ENCODE measurements at regions not wholly inside any gene's neighbourhood (a gene's known extent, or its start where the extent isn't known, plus 50 kb on each side); places are given as distances from the start of the nearest gene placed in this dataset.
"Not testable (repeated sequence)": the region's sequence is repeated elsewhere in the genome, so short reads cannot be mapped to it uniquely, and the experiment has no call there.

- not testable (repeated sequence) for H3K4me1 ChIP-seq (ENCODE audit: insufficient read depth, poor library complexity, severe bottlenecking); DNase-seq (ENCODE audit: low spot score); H3K9me3 ChIP-seq (ENCODE audit: severe bottlenecking); H3K36me3 ChIP-seq (ENCODE audit: low read depth); H3K4me3 ChIP-seq (ENCODE audit: severe bottlenecking); H3K27ac ChIP-seq (ENCODE audit: poor library complexity, severe bottlenecking); H3K27me3 ChIP-seq (ENCODE audit: insufficient read depth, poor library complexity, severe bottlenecking); ATAC-seq (ENCODE audit: low read depth)
These were observed 92.1 kb downstream of the C4BPA start for GRCh38 chr1:207196135-207196534.

GRCh38 chr1:207201534-207201933, 97.5 kb downstream of the C4BPA start:
- not testable (repeated sequence) for H3K4me3 ChIP-seq (ENCODE audit: severe bottlenecking); H3K36me3 ChIP-seq (ENCODE audit: low read depth); H3K27ac ChIP-seq (ENCODE audit: poor library complexity, severe bottlenecking); ATAC-seq (ENCODE audit: low read depth); H3K9me3 ChIP-seq (ENCODE audit: severe bottlenecking); H3K27me3 ChIP-seq (ENCODE audit: insufficient read depth, poor library complexity, severe bottlenecking); H3K4me1 ChIP-seq (ENCODE audit: insufficient read depth, poor library complexity, severe bottlenecking); DNase-seq (ENCODE audit: low spot score)

GRCh38 chr1:207202480-207202879, 98.4 kb downstream of the C4BPA start:
- Histone ChIP-seq H3K36me3 (ENCODE audit: low read depth) (no peaks in the 10 kb centered on the region), H3K27me3 (ENCODE audit: insufficient read depth, poor library complexity, severe bottlenecking) (no peaks in the 10 kb centered on the region), H3K4me1 (ENCODE audit: insufficient read depth, poor library complexity, severe bottlenecking) (peaks cover 8% of the 10 kb centered on the region), H3K27ac (ENCODE audit: poor library complexity, severe bottlenecking) (no peak overlapping the region), H3K4me3 (ENCODE audit: severe bottlenecking) (no peak overlapping the region), H3K9me3 (ENCODE audit: severe bottlenecking) (no peaks in the 10 kb centered on the region)
- ATAC-seq (ENCODE audit: low read depth) (no peak), DNase-seq (ENCODE audit: low spot score) (no peak)
- TF ChIP-seq CTCF (IDR thresholded peaks at IDR 0.05; ENCODE audit: poor library complexity, severe bottlenecking): no peak

GRCh38 chr1:207203541-207203940, 99.5 kb downstream of the C4BPA start:
- DNase-seq (ENCODE audit: low spot score) (no peak), ATAC-seq (ENCODE audit: low read depth) (no peak)
- Histone ChIP-seq H3K9me3 (ENCODE audit: severe bottlenecking) (no peaks in the 10 kb centered on the region), H3K36me3 (ENCODE audit: low read depth) (no peaks in the 10 kb centered on the region), H3K4me1 (ENCODE audit: insufficient read depth, poor library complexity, severe bottlenecking) (peaks cover 8% of the 10 kb centered on the region), H3K27ac (ENCODE audit: poor library complexity, severe bottlenecking) (no peak overlapping the region), H3K27me3 (ENCODE audit: insufficient read depth, poor library complexity, severe bottlenecking) (no peaks in the 10 kb centered on the region), H3K4me3 (ENCODE audit: severe bottlenecking) (no peak overlapping the region)
- no peak for TF ChIP-seq CTCF (IDR thresholded peaks at IDR 0.05; ENCODE audit: poor library complexity, severe bottlenecking)

- H3K9me3 ChIP-seq (ENCODE audit: severe bottlenecking): no peaks in the 10 kb centered on the region
- ATAC-seq (ENCODE audit: low read depth) (no peak), DNase-seq (ENCODE audit: low spot score) (no peak)
- no peak overlapping the region for H3K4me3 ChIP-seq (ENCODE audit: severe bottlenecking)
- no peaks in the 10 kb centered on the region for H3K27me3 ChIP-seq (ENCODE audit: insufficient read depth, poor library complexity, severe bottlenecking)
- no peaks in the 10 kb centered on the region for H3K36me3 ChIP-seq (ENCODE audit: low read depth)
- TF ChIP-seq CTCF (IDR thresholded peaks at IDR 0.05; ENCODE audit: poor library complexity, severe bottlenecking): no peak
- H3K27ac ChIP-seq (ENCODE audit: poor library complexity, severe bottlenecking): no peak overlapping the region
- H3K4me1 ChIP-seq (ENCODE audit: insufficient read depth, poor library complexity, severe bottlenecking): peaks cover 8% of the 10 kb centered on the region
These were observed 101.6 kb downstream of the C4BPA start for GRCh38 chr1:207205614-207206061.

GRCh38 chr1:207208691-207209090, 104.7 kb downstream of the C4BPA start:
- H3K4me1 ChIP-seq (ENCODE audit: insufficient read depth, poor library complexity, severe bottlenecking); H3K36me3 ChIP-seq (ENCODE audit: low read depth); H3K9me3 ChIP-seq (ENCODE audit: severe bottlenecking); H3K27ac ChIP-seq (ENCODE audit: poor library complexity, severe bottlenecking); H3K27me3 ChIP-seq (ENCODE audit: insufficient read depth, poor library complexity, severe bottlenecking); DNase-seq (ENCODE audit: low spot score); ATAC-seq (ENCODE audit: low read depth); H3K4me3 ChIP-seq (ENCODE audit: severe bottlenecking): not testable (repeated sequence)

Measured in RWPE2 (cell line).